ENCODE measurements at regions not wholly inside any gene's neighbourhood (a gene's known extent, or its start where the extent isn't known, plus 50 kb on each side); places are given as distances from the start of the nearest gene placed in this dataset.

GRCh38 chr3:16743276-16743675 is 138.1 kb upstream of the DAZL start:
- TF ChIP-seq CTCF (conservative IDR thresholded peaks at IDR 0.05; ENCODE audit: low read depth, low read length) (no peak), CHD1 (IDR thresholded peaks at IDR 0.05; ENCODE audit: low read depth, low read length) (no peak), POLR2A (IDR thresholded peaks at IDR 0.05; ENCODE audit: low read depth, low read length) (no peak), USF2 (IDR thresholded peaks at IDR 0.05; ENCODE audit: low read depth, low read length) (no peak), MXI1 (IDR thresholded peaks at IDR 0.05; ENCODE audit: borderline replicate concordance, low read depth, low read length) (no peak), MAZ (IDR thresholded peaks at IDR 0.05; ENCODE audit: borderline replicate concordance, low read depth, low read length) (no peak), RAD21 (IDR thresholded peaks at IDR 0.05; ENCODE audit: low read length) (no peak), BHLHE40 (IDR thresholded peaks at IDR 0.05; ENCODE audit: low read depth, low read length) (no peak), SMC3 (IDR thresholded peaks at IDR 0.05; ENCODE audit: low read depth, low read length) (no peak)

Measured in IMR-90 (cell line).